ENCODE measurements at regions not wholly inside any gene's neighbourhood (a gene's known extent, or its start where the extent isn't known, plus 50 kb on each side); places are given as distances from the start of the nearest gene placed in this dataset.

DNA sequence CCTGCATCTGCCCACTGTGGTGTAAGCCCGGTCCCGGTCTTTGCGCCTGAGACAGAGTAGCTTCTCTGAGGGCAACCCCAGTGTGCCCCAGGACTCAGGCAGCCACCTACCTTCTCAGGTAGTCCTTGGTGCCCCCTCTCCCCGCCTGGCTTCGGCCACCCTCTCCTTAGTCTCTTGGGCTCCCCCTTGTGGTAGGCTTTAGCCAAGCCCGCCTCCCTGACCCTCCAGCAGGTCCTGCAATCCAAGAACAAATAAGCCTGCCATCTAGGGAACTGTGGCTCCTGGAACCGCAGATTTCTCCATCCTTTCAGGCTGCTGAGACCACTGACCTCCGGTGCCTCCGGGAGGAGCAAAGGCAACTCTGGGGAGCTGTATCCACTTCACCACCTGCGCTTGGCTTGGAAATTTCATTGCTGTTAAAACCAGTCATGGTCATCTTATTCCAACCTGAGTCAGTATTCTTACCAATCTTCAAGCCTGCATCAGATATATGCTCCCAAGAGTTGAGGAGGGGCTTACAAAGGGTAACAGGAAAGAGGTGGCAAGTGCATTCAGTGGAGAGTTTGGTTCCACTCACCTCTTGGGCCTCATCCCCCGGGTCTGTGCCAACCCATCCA lies 52.8 kb upstream of the TENM4 start (continued):
- no peak for TF ChIP-seq YY1 (IDR thresholded peaks at IDR 0.05; ENCODE audit: insufficient read depth, insufficient replicate concordance, low read depth, low read length)
- TF ChIP-seq ISX (CRISPR knock-in tag; conservative IDR thresholded peaks at IDR 0.05): no peak
- TF ChIP-seq ZNF709 (CRISPR knock-in tag; IDR thresholded peaks at IDR 0.05): no peak
- no peak for TF ChIP-seq CCAR2 (optimal IDR thresholded peaks at IDR 0.05; ENCODE audit: low read depth, low read length)
- TF ChIP-seq DPF2 (CRISPR knock-in tag; IDR thresholded peaks at IDR 0.05; ENCODE audit: borderline replicate concordance, low read depth): no peak
- TF ChIP-seq ZNF354B (CRISPR knock-in tag; IDR thresholded peaks at IDR 0.05): no peak
- TF ChIP-seq ZNF501 (CRISPR knock-in tag; IDR thresholded peaks at IDR 0.05): no peak
- no peak for TF ChIP-seq CEBPG (CRISPR knock-in tag; IDR thresholded peaks at IDR 0.05)
- TF ChIP-seq SETDB1 (CRISPR knock-in tag; IDR thresholded peaks at IDR 0.05; ENCODE audit: borderline replicate concordance): no peak
- TF ChIP-seq TAF15 (IDR thresholded peaks at IDR 0.05; ENCODE audit: low read depth, low read length, poor library complexity, severe bottlenecking): no peak
- TF ChIP-seq, protein P1, sequence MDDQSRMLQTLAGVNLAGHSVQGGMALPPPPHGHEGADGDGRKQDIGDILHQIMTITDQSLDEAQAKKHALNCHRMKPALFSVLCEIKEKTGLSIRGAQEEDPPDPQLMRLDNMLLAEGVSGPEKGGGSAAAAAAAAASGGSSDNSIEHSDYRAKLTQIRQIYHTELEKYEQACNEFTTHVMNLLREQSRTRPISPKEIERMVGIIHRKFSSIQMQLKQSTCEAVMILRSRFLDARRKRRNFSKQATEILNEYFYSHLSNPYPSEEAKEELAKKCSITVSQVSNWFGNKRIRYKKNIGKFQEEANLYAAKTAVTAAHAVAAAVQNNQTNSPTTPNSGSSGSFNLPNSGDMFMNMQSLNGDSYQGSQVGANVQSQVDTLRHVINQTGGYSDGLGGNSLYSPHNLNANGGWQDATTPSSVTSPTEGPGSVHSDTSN (CRISPR knock-in tag; IDR thresholded peaks at IDR 0.05; ENCODE audit: borderline replicate concordance): no peak
- TF ChIP-seq, protein P2, sequence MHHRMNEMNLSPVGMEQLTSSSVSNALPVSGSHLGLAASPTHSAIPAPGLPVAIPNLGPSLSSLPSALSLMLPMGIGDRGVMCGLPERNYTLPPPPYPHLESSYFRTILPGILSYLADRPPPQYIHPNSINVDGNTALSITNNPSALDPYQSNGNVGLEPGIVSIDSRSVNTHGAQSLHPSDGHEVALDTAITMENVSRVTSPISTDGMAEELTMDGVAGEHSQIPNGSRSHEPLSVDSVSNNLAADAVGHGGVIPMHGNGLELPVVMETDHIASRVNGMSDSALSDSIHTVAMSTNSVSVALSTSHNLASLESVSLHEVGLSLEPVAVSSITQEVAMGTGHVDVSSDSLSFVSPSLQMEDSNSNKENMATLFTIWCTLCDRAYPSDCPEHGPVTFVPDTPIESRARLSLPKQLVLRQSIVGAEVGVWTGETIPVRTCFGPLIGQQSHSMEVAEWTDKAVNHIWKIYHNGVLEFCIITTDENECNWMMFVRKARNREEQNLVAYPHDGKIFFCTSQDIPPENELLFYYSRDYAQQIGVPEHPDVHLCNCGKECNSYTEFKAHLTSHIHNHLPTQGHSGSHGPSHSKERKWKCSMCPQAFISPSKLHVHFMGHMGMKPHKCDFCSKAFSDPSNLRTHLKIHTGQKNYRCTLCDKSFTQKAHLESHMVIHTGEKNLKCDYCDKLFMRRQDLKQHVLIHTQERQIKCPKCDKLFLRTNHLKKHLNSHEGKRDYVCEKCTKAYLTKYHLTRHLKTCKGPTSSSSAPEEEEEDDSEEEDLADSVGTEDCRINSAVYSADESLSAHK (CRISPR knock-in tag; IDR thresholded peaks at IDR 0.05; ENCODE audit: borderline replicate concordance): no peak
- no peak for TF ChIP-seq TCF7L2 (IDR thresholded peaks at IDR 0.05; ENCODE audit: low read depth, low read length)
- TF ChIP-seq, protein P3, sequence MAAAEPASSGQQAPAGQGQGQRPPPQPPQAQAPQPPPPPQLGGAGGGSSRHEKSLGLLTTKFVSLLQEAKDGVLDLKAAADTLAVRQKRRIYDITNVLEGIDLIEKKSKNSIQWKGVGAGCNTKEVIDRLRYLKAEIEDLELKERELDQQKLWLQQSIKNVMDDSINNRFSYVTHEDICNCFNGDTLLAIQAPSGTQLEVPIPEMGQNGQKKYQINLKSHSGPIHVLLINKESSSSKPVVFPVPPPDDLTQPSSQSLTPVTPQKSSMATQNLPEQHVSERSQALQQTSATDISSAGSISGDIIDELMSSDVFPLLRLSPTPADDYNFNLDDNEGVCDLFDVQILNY (CRISPR knock-in tag; conservative IDR thresholded peaks at IDR 0.05): no peak
- TF ChIP-seq HOXA3 (CRISPR knock-in tag; IDR thresholded peaks at IDR 0.05): no peak
- TF ChIP-seq CENPT (CRISPR knock-in tag; IDR thresholded peaks at IDR 0.05; ENCODE audit: low read depth): no peak
- TF ChIP-seq, protein P4, sequence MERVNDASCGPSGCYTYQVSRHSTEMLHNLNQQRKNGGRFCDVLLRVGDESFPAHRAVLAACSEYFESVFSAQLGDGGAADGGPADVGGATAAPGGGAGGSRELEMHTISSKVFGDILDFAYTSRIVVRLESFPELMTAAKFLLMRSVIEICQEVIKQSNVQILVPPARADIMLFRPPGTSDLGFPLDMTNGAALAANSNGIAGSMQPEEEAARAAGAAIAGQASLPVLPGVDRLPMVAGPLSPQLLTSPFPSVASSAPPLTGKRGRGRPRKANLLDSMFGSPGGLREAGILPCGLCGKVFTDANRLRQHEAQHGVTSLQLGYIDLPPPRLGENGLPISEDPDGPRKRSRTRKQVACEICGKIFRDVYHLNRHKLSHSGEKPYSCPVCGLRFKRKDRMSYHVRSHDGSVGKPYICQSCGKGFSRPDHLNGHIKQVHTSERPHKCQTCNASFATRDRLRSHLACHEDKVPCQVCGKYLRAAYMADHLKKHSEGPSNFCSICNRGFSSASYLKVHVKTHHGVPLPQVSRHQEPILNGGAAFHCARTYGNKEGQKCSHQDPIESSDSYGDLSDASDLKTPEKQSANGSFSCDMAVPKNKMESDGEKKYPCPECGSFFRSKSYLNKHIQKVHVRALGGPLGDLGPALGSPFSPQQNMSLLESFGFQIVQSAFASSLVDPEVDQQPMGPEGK (CRISPR knock-in tag; IDR thresholded peaks at IDR 0.05): 0 out of 2 replicates have a peak, but pooled peaks have one; percentile 20
- TF ChIP-seq, protein P5, sequence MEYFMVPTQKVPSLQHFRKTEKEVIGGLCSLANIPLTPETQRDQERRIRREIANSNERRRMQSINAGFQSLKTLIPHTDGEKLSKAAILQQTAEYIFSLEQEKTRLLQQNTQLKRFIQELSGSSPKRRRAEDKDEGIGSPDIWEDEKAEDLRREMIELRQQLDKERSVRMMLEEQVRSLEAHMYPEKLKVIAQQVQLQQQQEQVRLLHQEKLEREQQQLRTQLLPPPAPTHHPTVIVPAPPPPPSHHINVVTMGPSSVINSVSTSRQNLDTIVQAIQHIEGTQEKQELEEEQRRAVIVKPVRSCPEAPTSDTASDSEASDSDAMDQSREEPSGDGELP (IDR thresholded peaks at IDR 0.05; ENCODE audit: borderline replicate concordance, low read depth): no peak
- TF ChIP-seq SNRNP70 (IDR thresholded peaks at IDR 0.05; ENCODE audit: low read depth, low read length): no peak
- TF ChIP-seq, protein P6, sequence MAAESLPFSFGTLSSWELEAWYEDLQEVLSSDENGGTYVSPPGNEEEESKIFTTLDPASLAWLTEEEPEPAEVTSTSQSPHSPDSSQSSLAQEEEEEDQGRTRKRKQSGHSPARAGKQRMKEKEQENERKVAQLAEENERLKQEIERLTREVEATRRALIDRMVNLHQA (CRISPR knock-in tag; IDR thresholded peaks at IDR 0.05): no peak
